BE2C (cell line): ENCODE measurements at regions not wholly inside any gene's neighbourhood (a gene's known extent, or its start where the extent isn't known, plus 50 kb on each side); places are given as distances from the start of the nearest gene placed in this dataset.

Source experiments
- DNase-seq: peaks from one replicate; pipeline ENCODE4 v3.0.0-alpha.2; 2020
- H3K27me3 ChIP-seq: fragments of 250-450 bp; sonication (Bioruptor Pico); 2 replicates; pipeline ENCODE4 v1.5.1; 2020; ENCODE audit warnings: mild to moderate bottlenecking
- H3K36me3 ChIP-seq: fragments of 250-450 bp; sonication (Bioruptor Pico); 2 replicates; pipeline ENCODE4 v1.5.1; 2020; ENCODE audit warnings: mild to moderate bottlenecking
- H3K4me1 ChIP-seq: fragments of 250-450 bp; sonication (Bioruptor Pico); 2 replicates; pipeline ENCODE4 v1.5.1; 2020
- H3K4me3 ChIP-seq: 2 replicates; pipeline ENCODE4 v1.5.1; 2011; ENCODE audit warnings: low read depth, low read length
- H3K9me3 ChIP-seq: fragments of 250-450 bp; sonication (Bioruptor Pico); 2 replicates; pipeline ENCODE4 v1.5.1; 2020
- CTCF ChIP-seq: IDR thresholded peaks from 2 replicates; pipeline ENCODE4 v1.5.1; 2012; ENCODE audit warnings: mild to moderate bottlenecking, low read depth, low read length

GRCh38 chr17:36679815-36680467, 78.6 kb downstream of the MRM1 start:
- TF ChIP-seq CTCF = no peak
- H3K27me3 ChIP-seq = no peaks in the 10 kb centered on the region
- H3K9me3 ChIP-seq = no peaks in the 10 kb centered on the region
- H3K4me1 ChIP-seq = peaks cover 29% of the 10 kb centered on the region
- H3K4me3 ChIP-seq = no peak overlapping the region
- H3K36me3 ChIP-seq = no peaks in the 10 kb centered on the region
- DNase-seq = no peak

GRCh38 chr17:36680701-36681202, 79.4 kb downstream of the MRM1 start:
- no peak for TF ChIP-seq CTCF
- Histone ChIP-seq H3K9me3 (no peaks in the 10 kb centered on the region), H3K27me3 (no peaks in the 10 kb centered on the region), H3K4me3 (no peak overlapping the region), H3K36me3 (no peaks in the 10 kb centered on the region), H3K4me1 (peaks cover 29% of the 10 kb centered on the region)
- DNase-seq = peak; percentile 76

GRCh38 chr17:36682773-36683172, 81.4 kb downstream of the MRM1 start:
- Histone ChIP-seq H3K4me1 (peaks cover 34% of the 10 kb centered on the region), H3K27me3 (no peaks in the 10 kb centered on the region), H3K4me3 (no peak overlapping the region), H3K36me3 (no peaks in the 10 kb centered on the region), H3K9me3 (no peaks in the 10 kb centered on the region)
- DNase-seq = no peak
- TF ChIP-seq CTCF = no peak

- no peaks in the 10 kb centered on the region for H3K9me3 ChIP-seq
- no peak overlapping the region for H3K4me3 ChIP-seq
- DNase-seq = no peak
- TF ChIP-seq CTCF = no peak
- no peaks in the 10 kb centered on the region for H3K36me3 ChIP-seq
- H3K27me3 ChIP-seq = no peaks in the 10 kb centered on the region
- peaks cover 34% of the 10 kb centered on the region for H3K4me1 ChIP-seq
Measured at GRCh38 chr17:36683387-36683786, 82.0 kb downstream of the MRM1 start.

- no peaks in the 10 kb centered on the region for H3K27me3 ChIP-seq
- H3K9me3 ChIP-seq = no peaks in the 10 kb centered on the region
- H3K4me3 ChIP-seq = no peak overlapping the region
- peaks cover 30% of the 10 kb centered on the region for H3K4me1 ChIP-seq
- TF ChIP-seq CTCF = no peak
- DNase-seq = no peak
- no peaks in the 10 kb centered on the region for H3K36me3 ChIP-seq
Measured at GRCh38 chr17:36684134-36684533, 82.8 kb downstream of the MRM1 start.

- no peak overlapping the region for H3K4me3 ChIP-seq
- DNase-seq = peak; percentile 47
- no peaks in the 10 kb centered on the region for H3K36me3 ChIP-seq
- H3K27me3 ChIP-seq = no peaks in the 10 kb centered on the region
- no peak for TF ChIP-seq CTCF
- peaks cover 13% of the 10 kb centered on the region for H3K4me1 ChIP-seq
- no peaks in the 10 kb centered on the region for H3K9me3 ChIP-seq
Measured at GRCh38 chr17:36686123-36686669, 84.8 kb downstream of the MRM1 start.
